ENCODE measurements at regions not wholly inside any gene's neighbourhood (a gene's known extent, or its start where the extent isn't known, plus 50 kb on each side); places are given as distances from the start of the nearest gene placed in this dataset.

DNA sequence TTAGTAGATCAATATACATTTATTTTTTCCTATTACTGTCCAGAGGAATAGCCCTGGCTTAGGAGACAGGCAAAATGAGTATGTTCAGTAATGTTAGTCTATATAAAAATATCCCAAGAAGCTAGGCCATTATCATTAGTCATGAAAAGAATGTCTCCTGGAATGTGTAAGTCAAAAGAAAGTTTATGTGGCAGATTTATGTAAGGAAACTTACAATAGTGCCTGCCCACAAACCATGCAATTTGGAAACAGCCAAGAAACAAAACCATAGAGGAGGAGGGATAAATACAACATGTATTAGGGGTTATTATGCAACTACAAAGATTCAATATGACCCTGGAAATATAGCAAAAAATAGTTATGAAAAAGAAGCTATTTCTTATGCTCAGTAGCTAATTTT is 96.3 kb downstream of the NOL4 start:
- no peak for TF ChIP-seq POLR2AphosphoS5 (IDR thresholded peaks at IDR 0.05)
- no peak for TF ChIP-seq CTCF (IDR thresholded peaks at IDR 0.05)
